IPS-18c (cell line): ENCODE measurements at regions not wholly inside any gene's neighbourhood (a gene's known extent, or its start where the extent isn't known, plus 50 kb on each side); places are given as distances from the start of the nearest gene placed in this dataset.

Experiments
- H3K4me3 ChIP-seq: 2 replicates; pipeline ENCODE4 v1.7.0; 2013; ENCODE audit warnings: low read depth, mild to moderate bottlenecking, low read length, moderate library complexity; ENCODE audit not compliant: insufficient read depth
- H3K9me3 ChIP-seq: one replicate; pipeline ENCODE4 v1.6.1; 2013; ENCODE audit warnings: mild to moderate bottlenecking, low read length, moderate library complexity; ENCODE audit not compliant: control insufficient read depth, insufficient read depth

- H3K4me3 ChIP-seq: no peak overlapping the region
- no peaks in the 10 kb centered on the region for H3K9me3 ChIP-seq
These were observed 146.7 kb upstream of the LRFN2 start for GRCh38 chr6:40733770-40734396.

DNA sequence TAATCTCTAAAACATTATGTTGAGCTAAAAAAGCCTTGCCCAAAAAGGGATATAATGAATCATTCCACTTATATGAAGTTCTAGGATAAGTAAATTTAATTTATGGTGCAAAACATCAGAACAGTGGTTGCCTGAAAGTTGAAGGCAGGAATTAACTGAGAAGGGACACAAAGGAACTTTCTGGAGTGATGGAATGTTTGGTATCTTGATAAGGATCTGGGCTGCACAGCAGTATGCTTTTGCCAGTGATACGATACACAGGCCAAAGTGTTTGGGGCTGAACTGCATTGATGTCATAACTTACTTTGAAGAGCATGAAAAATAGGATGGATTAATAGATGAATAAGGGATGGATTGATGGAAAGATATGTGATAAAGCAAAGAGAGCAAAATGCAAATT is 146.1 kb upstream of the LRFN2 start:
- no peak overlapping the region for H3K4me3 ChIP-seq
- H3K9me3 ChIP-seq: no peaks in the 10 kb centered on the region

DNA sequence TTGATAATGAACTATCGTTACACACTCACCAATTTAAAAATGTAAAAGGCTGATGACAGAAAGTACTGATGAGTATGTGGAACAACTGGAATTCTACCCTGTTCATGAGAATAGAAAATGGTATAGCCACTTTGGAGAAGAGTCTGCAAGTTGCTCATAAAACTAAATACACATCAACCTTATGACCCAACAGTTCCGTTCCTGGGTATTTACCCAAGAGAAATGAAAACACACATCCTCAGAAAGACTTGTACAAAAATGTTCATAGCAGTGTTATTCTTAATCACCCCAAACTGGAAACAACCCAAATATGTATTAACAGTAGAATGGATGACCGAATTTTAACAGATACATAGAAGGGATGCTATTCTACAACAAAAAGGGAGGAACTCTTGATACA is 145.7 kb upstream of the LRFN2 start:
- Histone ChIP-seq H3K4me3 (no peak overlapping the region), H3K9me3 (no peaks in the 10 kb centered on the region)

- Histone ChIP-seq H3K4me3 (no peak overlapping the region), H3K9me3 (no peaks in the 10 kb centered on the region)
These were observed 141.5 kb upstream of the LRFN2 start for GRCh38 chr6:40728643-40729042.

DNA sequence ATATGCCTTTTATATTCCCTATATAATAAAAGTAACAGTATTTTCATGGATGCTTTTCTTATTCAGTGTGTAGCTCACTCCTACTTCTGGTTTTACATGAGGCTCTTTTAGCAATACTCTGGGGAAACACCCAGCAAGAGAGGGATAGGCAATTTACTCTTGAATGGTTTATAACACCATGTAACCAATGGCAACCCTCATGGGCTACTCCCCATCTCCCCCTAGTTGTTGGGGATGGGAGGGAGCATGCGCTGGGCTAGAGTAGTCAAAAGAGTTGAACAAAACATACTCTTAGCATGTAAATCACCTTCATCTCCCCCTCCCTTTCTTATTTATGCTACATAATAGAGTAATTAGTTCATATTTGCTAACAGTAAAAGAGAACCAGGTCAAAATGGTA is 140.1 kb upstream of the LRFN2 start:
- Histone ChIP-seq H3K9me3 (no peaks in the 10 kb centered on the region), H3K4me3 (no peak overlapping the region)

DNA sequence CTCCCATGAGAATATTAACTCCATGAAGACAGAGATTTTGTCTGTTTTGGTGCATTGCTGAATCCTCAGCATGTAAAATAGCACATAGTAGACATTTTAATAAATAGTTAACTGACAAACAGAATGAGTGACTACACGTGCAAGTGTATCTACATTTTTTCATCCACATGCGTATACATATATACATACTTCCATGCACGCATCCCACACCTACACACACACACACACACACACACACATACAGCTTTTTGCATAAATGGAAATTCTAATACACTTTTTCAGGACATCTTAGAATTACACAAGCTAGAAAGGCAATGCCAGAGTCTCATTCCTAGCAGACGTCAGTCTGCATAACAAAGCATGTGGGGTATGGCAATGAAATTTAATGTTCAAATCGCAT is 139.7 kb upstream of the LRFN2 start:
- H3K9me3 ChIP-seq: no peaks in the 10 kb centered on the region
- no peak overlapping the region for H3K4me3 ChIP-seq

DNA sequence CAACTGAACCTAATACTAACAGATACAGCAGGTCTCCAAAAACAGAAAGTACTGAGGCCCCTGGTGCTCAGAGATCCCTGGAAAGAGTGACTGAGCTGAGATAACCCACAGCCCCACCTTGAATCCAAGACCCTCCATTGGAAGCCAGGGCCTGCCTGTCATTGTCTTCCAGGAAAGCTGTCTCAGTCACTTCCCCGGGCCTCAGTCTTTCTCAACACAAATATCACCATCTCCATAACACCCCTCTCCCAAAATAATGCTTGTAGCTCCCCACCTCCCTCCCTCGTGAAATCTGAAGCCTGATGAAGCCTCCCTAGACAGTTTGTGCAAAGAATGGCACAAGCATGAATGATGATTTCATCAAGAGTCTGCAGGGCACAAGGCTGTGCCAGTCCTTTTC is 138.2 kb upstream of the LRFN2 start:
- Histone ChIP-seq H3K9me3 (no peaks in the 10 kb centered on the region), H3K4me3 (no peak overlapping the region)

GRCh38 chr6:40724886-40725285 is 137.7 kb upstream of the LRFN2 start:
- Histone ChIP-seq H3K9me3 (no peaks in the 10 kb centered on the region), H3K4me3 (no peak overlapping the region)

GRCh38 chr6:40723967-40724366 is 136.8 kb upstream of the LRFN2 start:
- Histone ChIP-seq H3K9me3 (no peaks in the 10 kb centered on the region), H3K4me3 (no peak overlapping the region)

DNA sequence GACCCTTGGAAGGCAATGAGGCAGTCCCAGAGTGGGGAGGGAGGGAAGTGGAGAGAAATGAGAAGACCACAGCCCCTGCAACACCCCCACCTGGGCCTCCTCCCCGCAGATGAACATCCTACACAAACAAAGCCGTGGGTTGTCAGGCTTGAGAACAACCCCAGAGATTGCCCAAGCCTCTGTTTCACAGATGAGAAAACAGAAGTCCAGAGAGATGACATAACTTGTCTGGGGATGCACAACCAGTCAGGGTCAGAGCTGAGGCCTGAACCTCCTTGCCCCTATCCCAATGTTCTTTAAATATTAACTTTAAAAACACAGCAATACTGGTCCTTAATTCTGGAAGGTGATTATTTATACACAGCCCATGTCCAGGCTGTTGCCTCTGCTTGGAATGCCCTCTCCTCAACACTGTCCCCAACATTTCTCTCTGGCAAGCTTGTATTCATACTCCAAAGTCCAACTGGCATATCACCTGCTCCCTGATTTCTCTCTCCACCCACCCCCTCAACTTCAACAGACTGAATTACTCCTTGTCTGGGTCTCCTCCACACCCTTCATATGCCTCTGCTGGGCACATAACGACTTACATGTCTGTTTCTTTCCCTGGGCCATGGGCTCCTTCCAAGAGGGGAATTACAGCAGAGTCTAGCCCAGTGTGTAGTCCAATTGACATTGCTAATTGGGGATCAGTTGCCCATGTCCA is 135.5 kb upstream of the LRFN2 start:
- Histone ChIP-seq H3K4me3 (no peak overlapping the region), H3K9me3 (no peaks in the 10 kb centered on the region)

DNA sequence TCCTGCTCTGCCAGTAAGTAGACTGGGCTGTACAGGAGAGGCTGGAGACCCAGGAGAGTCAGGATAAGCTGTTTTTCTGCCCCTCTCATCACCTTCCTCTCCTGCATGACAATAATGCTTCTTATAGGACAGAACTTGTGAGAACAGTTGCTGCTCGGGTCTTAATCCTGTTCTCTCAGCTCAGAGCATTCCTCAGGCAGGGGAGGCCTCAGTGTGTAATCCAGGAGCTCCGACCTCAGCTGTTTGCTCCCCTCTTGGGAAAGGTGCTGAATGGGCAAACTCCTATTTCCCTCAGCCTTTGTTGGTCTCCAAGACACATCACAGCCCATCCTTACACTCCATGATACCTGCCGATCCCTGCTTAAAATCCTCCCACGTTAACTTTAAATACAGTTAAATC is 134.9 kb upstream of the LRFN2 start:
- H3K9me3 ChIP-seq: no peaks in the 10 kb centered on the region
- H3K4me3 ChIP-seq: no peak overlapping the region

GRCh38 chr6:40721271-40721952 is 134.2 kb upstream of the LRFN2 start:
- no peak overlapping the region for H3K4me3 ChIP-seq
- no peaks in the 10 kb centered on the region for H3K9me3 ChIP-seq

- H3K4me3 ChIP-seq: no peak overlapping the region
- no peaks in the 10 kb centered on the region for H3K9me3 ChIP-seq
These were observed 133.2 kb upstream of the LRFN2 start for GRCh38 chr6:40720375-40720748.

DNA sequence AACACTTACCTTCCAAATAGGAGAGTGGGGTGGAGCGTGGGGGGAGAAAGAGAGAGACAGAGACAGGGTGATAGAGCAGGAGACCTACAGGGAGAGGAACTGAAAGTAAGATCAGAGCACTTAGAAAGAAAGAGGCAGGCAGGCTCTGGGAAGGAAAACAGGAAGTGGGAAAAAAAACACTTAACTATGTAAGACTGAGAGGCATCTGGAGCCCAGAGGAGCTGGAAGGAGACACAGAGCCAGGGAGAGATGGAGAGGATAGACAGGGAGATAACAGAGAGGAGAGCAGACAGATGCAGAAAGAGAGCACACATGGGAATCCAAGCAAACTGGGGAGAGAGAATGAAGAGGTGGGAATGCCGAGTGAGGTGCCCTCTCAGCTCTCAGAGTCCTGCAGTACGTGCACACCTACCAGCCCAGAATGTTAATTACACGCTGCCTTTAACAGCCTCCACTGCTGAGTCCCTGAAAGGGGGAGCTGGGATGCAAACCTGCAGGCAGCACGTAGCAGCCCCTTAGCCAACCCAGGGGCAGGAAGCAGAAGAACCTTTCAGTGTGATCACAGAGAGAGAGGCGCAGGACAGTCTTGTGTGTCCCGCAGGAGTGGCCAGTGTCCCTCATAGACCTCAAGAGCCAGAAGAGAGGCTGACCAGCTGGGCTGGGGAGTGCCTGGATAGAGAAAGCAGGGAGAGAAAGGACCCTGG is 132.7 kb upstream of the LRFN2 start:
- no peak overlapping the region for H3K4me3 ChIP-seq
- no peaks in the 10 kb centered on the region for H3K9me3 ChIP-seq

GRCh38 chr6:40718401-40718800 is 131.2 kb upstream of the LRFN2 start:
- H3K9me3 ChIP-seq: no peaks in the 10 kb centered on the region
- no peak overlapping the region for H3K4me3 ChIP-seq

GRCh38 chr6:40717411-40718057 is 130.4 kb upstream of the LRFN2 start:
- Histone ChIP-seq H3K9me3 (no peaks in the 10 kb centered on the region), H3K4me3 (no peak overlapping the region)

GRCh38 chr6:40715570-40716403 is 128.6 kb upstream of the LRFN2 start:
- no peak overlapping the region for H3K4me3 ChIP-seq

More at GRCh38 chr6:40715570-40716403, 128.6 kb upstream of the LRFN2 start:
- no peaks in the 10 kb centered on the region for H3K9me3 ChIP-seq
